ENCODE measurements at regions not wholly inside any gene's neighbourhood (a gene's known extent, or its start where the extent isn't known, plus 50 kb on each side); places are given as distances from the start of the nearest gene placed in this dataset.

- Histone ChIP-seq H3K27me3 (ENCODE audit: insufficient read depth, low read length) (peaks cover 20% of the 10 kb centered on the region), H3K9me2 (ENCODE audit: insufficient read depth) (no peaks in the 10 kb centered on the region), H2AFZ (ENCODE audit: low read depth, low read length, poor library complexity, severe bottlenecking) (no peak overlapping the region), H3K4me1 (ENCODE audit: control insufficient read depth in 1 of 2, insufficient read depth in 2 of 2, low read length in 2 of 2) (no peaks in the 10 kb centered on the region), H3K9ac (ENCODE audit: low read length) (no peak overlapping the region), H3K4me3 (replicated peaks in 1 of 2; ENCODE audit: low read depth in 1 of 2, low read length in 2 of 2) (no peak overlapping the region), H3K36me3 (ENCODE audit: control insufficient read depth in 1 of 2, insufficient read depth in 2 of 2, low read length in 2 of 2) (no peaks in the 10 kb centered on the region), H3K9me3 (ENCODE audit: control insufficient read depth in 1 of 2, insufficient read depth in 1 of 2, low read depth in 1 of 2, low read length in 2 of 2) (no peaks in the 10 kb centered on the region), H3K27ac (ENCODE audit: low read depth, low read length) (no peak overlapping the region), H4K20me1 (ENCODE audit: insufficient read depth) (no peaks in the 10 kb centered on the region), H3K4me2 (ENCODE audit: low read length) (no peak overlapping the region), H3K79me2 (ENCODE audit: insufficient read depth, low read length) (no peaks in the 10 kb centered on the region)
- RAD21 ChIA-PET (ENCODE audit: low non-redundant PET in 1 of 2, low total read pairs in 2 of 2, uncharacterized antibody in 2 of 2, unreplicated experiment in 2 of 2) = no interaction called here
- intact Hi-C loops (cut with micrococcal nuclease) = no loop called here
- POLR2A ChIA-PET = no interaction called here
- TF ChIP-seq FOSL1 (IDR thresholded peaks at IDR 0.05; ENCODE audit: low read depth) (no peak), SRF (IDR thresholded peaks at IDR 0.05; ENCODE audit: low read depth) (no peak), REST (IDR thresholded peaks at IDR 0.05; ENCODE audit: low read depth) (no peak), MAX (IDR thresholded peaks at IDR 0.05) (no peak), POLR2A (IDR thresholded peaks at IDR 0.05; ENCODE audit: borderline replicate concordance, extremely low read depth, insufficient read depth, insufficient read length) (no peak), JUND (IDR thresholded peaks at IDR 0.05) (no peak)
- TF ChIP-seq, protein P1, sequence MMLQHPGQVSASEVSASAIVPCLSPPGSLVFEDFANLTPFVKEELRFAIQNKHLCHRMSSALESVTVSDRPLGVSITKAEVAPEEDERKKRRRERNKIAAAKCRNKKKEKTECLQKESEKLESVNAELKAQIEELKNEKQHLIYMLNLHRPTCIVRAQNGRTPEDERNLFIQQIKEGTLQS (IDR thresholded peaks at IDR 0.05) = no peak
- no TSS peak for BruUV-seq (replicated peaks)
- CTCF ChIA-PET = no interaction called here
- DNase-seq (ENCODE audit: low read depth, low spot score) = no peak
- ATAC-seq = no peak
These were observed 339.1 kb upstream of the RSPO3 start for GRCh38 chr6:126779331-126779730.

DNA sequence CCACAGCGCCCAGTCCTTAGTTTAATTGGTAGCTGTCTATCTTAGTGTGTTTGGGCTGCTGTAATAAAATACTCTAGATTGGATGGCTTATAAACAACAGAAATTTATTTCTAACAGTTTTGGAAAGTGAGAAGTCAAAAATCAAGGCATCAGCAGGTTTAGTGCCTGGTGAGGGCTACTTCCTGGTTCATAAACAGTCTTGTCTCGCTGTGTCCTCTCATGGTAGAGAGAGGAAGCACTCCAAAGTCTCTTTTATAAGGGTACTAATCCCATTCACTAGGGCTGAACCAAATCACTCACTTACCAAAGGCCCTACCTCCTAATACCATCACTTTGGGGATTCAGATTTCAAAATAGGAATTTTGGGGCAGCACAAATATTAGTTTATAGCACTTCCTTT is 336.9 kb upstream of the RSPO3 start:
- no peak overlapping the region for H3K4me3 ChIP-seq (replicated peaks in 1 of 2; ENCODE audit: low read depth in 1 of 2, low read length in 2 of 2)
- H3K27ac ChIP-seq (ENCODE audit: low read depth, low read length) = no peak overlapping the region
- no peaks in the 10 kb centered on the region for H3K9me2 ChIP-seq (ENCODE audit: insufficient read depth)
- H4K20me1 ChIP-seq (ENCODE audit: insufficient read depth) = no peaks in the 10 kb centered on the region
- no peaks in the 10 kb centered on the region for H3K9me3 ChIP-seq (ENCODE audit: control insufficient read depth in 1 of 2, insufficient read depth in 1 of 2, low read depth in 1 of 2, low read length in 2 of 2)
- H3K36me3 ChIP-seq (ENCODE audit: control insufficient read depth in 1 of 2, insufficient read depth in 2 of 2, low read length in 2 of 2) = no peaks in the 10 kb centered on the region
- H3K9ac ChIP-seq (ENCODE audit: low read length) = no peak overlapping the region
- no peak overlapping the region for H3K4me2 ChIP-seq (ENCODE audit: low read length)
- RAD21 ChIA-PET (ENCODE audit: low non-redundant PET in 1 of 2, low total read pairs in 2 of 2, uncharacterized antibody in 2 of 2, unreplicated experiment in 2 of 2) = no interaction called here
- BruUV-seq (replicated peaks) = no TSS peak
- DNase-seq (ENCODE audit: low read depth, low spot score) (no peak), ATAC-seq (no peak)
- intact Hi-C loops (cut with micrococcal nuclease) = no loop called here
- H3K79me2 ChIP-seq (ENCODE audit: insufficient read depth, low read length) = no peaks in the 10 kb centered on the region
- H3K27me3 ChIP-seq (ENCODE audit: insufficient read depth, low read length) = 0 out of 2 replicates have a peak, but pooled peaks cover 6% of the 10 kb centered on the region
- POLR2A ChIA-PET = no interaction called here
- H2AFZ ChIP-seq (ENCODE audit: low read depth, low read length, poor library complexity, severe bottlenecking) = no peak overlapping the region
- H3K4me1 ChIP-seq (ENCODE audit: control insufficient read depth in 1 of 2, insufficient read depth in 2 of 2, low read length in 2 of 2) = no peaks in the 10 kb centered on the region
- CTCF ChIA-PET = no interaction called here
- TF ChIP-seq CBX3 (IDR thresholded peaks at IDR 0.05; ENCODE audit: low read depth) (no peak), SP1 (IDR thresholded peaks at IDR 0.05; ENCODE audit: low read depth) (no peak), POLR2AphosphoS5 (IDR thresholded peaks at IDR 0.05; ENCODE audit: low read depth, low read length) (no peak), TCF7L2 (IDR thresholded peaks at IDR 0.05; ENCODE audit: borderline replicate concordance, extremely low read depth, insufficient read depth, insufficient read length) (no peak), JUND (IDR thresholded peaks at IDR 0.05) (no peak), SRF (IDR thresholded peaks at IDR 0.05; ENCODE audit: low read depth) (no peak), EZH2 (IDR thresholded peaks at IDR 0.05) (no peak), MAX (IDR thresholded peaks at IDR 0.05) (no peak), ZFX (IDR thresholded peaks at IDR 0.05) (no peak), ELF1 (IDR thresholded peaks at IDR 0.05; ENCODE audit: borderline replicate concordance, low read depth) (no peak), POLR2A (IDR thresholded peaks at IDR 0.05; ENCODE audit: borderline replicate concordance, extremely low read depth, insufficient read depth, insufficient read length) (no peak)
- TF ChIP-seq, protein P1 (IDR thresholded peaks at IDR 0.05) = no peak
- TF ChIP-seq, protein P2, sequence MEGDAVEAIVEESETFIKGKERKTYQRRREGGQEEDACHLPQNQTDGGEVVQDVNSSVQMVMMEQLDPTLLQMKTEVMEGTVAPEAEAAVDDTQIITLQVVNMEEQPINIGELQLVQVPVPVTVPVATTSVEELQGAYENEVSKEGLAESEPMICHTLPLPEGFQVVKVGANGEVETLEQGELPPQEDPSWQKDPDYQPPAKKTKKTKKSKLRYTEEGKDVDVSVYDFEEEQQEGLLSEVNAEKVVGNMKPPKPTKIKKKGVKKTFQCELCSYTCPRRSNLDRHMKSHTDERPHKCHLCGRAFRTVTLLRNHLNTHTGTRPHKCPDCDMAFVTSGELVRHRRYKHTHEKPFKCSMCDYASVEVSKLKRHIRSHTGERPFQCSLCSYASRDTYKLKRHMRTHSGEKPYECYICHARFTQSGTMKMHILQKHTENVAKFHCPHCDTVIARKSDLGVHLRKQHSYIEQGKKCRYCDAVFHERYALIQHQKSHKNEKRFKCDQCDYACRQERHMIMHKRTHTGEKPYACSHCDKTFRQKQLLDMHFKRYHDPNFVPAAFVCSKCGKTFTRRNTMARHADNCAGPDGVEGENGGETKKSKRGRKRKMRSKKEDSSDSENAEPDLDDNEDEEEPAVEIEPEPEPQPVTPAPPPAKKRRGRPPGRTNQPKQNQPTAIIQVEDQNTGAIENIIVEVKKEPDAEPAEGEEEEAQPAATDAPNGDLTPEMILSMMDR (IDR thresholded peaks at IDR 0.05 in 2 of 3, conservative IDR thresholded peaks at IDR 0.05 in 1 of 3; ENCODE audit: borderline replicate concordance in 1 of 3, insufficient read depth in 1 of 3, low read depth in 2 of 3, low read length in 2 of 3) = no peak
